ENCODE measurements at regions not wholly inside any gene's neighbourhood (a gene's known extent, or its start where the extent isn't known, plus 50 kb on each side); places are given as distances from the start of the nearest gene placed in this dataset.

GRCh38 chr12:124185971-124186686 is 108.8 kb upstream of the RFLNA start:
- Mint-ChIP-seq H3K4me3 (ENCODE audit: unreplicated experiment) (no peak overlapping the region), H3K27me3 (ENCODE audit: insufficient read depth, unreplicated experiment) (no peaks in the 10 kb centered on the region), H3K4me1 (ENCODE audit: insufficient read depth, unreplicated experiment) (no peaks in the 10 kb centered on the region), H3K36me3 (ENCODE audit: insufficient read depth, unreplicated experiment) (no peaks in the 10 kb centered on the region), H3K27ac (ENCODE audit: low read depth, unreplicated experiment) (no peak overlapping the region), H3K9me3 (ENCODE audit: unreplicated experiment) (no peaks in the 10 kb centered on the region)
- DNase-seq (ENCODE audit: unreplicated experiment), result no peak
- CTCF ChIA-PET, result no interaction called here
- POLR2A ChIA-PET, result no interaction called here
- intact Hi-C loops (cut with micrococcal nuclease), result no loop called here
- BruUV-seq (replicated peaks), result no TSS peak
- no peak for TF ChIP-seq CTCF (IDR thresholded peaks at IDR 0.05; ENCODE audit: unreplicated experiment)

- H3K36me3 Mint-ChIP-seq (ENCODE audit: insufficient read depth, unreplicated experiment), result no peaks in the 10 kb centered on the region
- peak overlapping the region; percentile 23 for H3K27ac Mint-ChIP-seq (ENCODE audit: low read depth, unreplicated experiment)
- H3K9me3 Mint-ChIP-seq (ENCODE audit: unreplicated experiment), result peaks cover under 1% of the 10 kb centered on the region
- H3K4me3 Mint-ChIP-seq (ENCODE audit: unreplicated experiment), result no peak overlapping the region
- intact Hi-C loops (cut with micrococcal nuclease), result no loop called here
- no peak for DNase-seq (ENCODE audit: unreplicated experiment)
- TF ChIP-seq CTCF (IDR thresholded peaks at IDR 0.05; ENCODE audit: unreplicated experiment), result no peak
- peaks cover 2% of the 10 kb centered on the region for H3K27me3 Mint-ChIP-seq (ENCODE audit: insufficient read depth, unreplicated experiment)
- BruUV-seq (replicated peaks), result no TSS peak
- ChIA-PET POLR2A (no interaction called here), CTCF (no interaction called here)
- no peaks in the 10 kb centered on the region for H3K4me1 Mint-ChIP-seq (ENCODE audit: insufficient read depth, unreplicated experiment)
These were observed 106.8 kb upstream of the RFLNA start for GRCh38 chr12:124188084-124188483.

- no TSS peak for BruUV-seq (replicated peaks)
- DNase-seq (ENCODE audit: unreplicated experiment), result no peak
- H3K4me3 Mint-ChIP-seq (ENCODE audit: unreplicated experiment), result no peak overlapping the region
- H3K36me3 Mint-ChIP-seq (ENCODE audit: insufficient read depth, unreplicated experiment), result peaks cover 6% of the 10 kb centered on the region
- H3K27ac Mint-ChIP-seq (ENCODE audit: low read depth, unreplicated experiment), result peak overlapping the region; percentile 23
- TF ChIP-seq CTCF (IDR thresholded peaks at IDR 0.05; ENCODE audit: unreplicated experiment), result no peak
- no peaks in the 10 kb centered on the region for H3K4me1 Mint-ChIP-seq (ENCODE audit: insufficient read depth, unreplicated experiment)
- ChIA-PET CTCF (no interaction called here), POLR2A (no interaction called here)
- peaks cover 7% of the 10 kb centered on the region for H3K9me3 Mint-ChIP-seq (ENCODE audit: unreplicated experiment)
- intact Hi-C loops (cut with micrococcal nuclease), result no loop called here
- H3K27me3 Mint-ChIP-seq (ENCODE audit: insufficient read depth, unreplicated experiment), result peaks cover 9% of the 10 kb centered on the region
These were observed 106.1 kb upstream of the RFLNA start for GRCh38 chr12:124188561-124189405.

- CTCF ChIA-PET, result interaction anchor here (0.7 kb wide), 1 partner anchor 209 kb away, joined by 3 read pairs; no protein-coding TSS in a partner anchor
- Mint-ChIP-seq H3K27me3 (ENCODE audit: insufficient read depth, unreplicated experiment) (peaks cover 15% of the 10 kb centered on the region), H3K9me3 (ENCODE audit: unreplicated experiment) (peaks cover 11% of the 10 kb centered on the region), H3K36me3 (ENCODE audit: insufficient read depth, unreplicated experiment) (peaks cover 6% of the 10 kb centered on the region), H3K27ac (ENCODE audit: low read depth, unreplicated experiment) (no peak overlapping the region), H3K4me1 (ENCODE audit: insufficient read depth, unreplicated experiment) (no peaks in the 10 kb centered on the region), H3K4me3 (ENCODE audit: unreplicated experiment) (no peak overlapping the region)
- POLR2A ChIA-PET, result no interaction called here
- DNase-seq (ENCODE audit: unreplicated experiment), result no peak
- TF ChIP-seq CTCF (IDR thresholded peaks at IDR 0.05; ENCODE audit: unreplicated experiment), result no peak
- intact Hi-C loops (cut with micrococcal nuclease), result no loop called here
- no TSS peak for BruUV-seq (replicated peaks)
These were observed 104.4 kb upstream of the RFLNA start for GRCh38 chr12:124190312-124191023.

Measured in MCF 10A (cell line).